MCF 10A (cell line): ENCODE measurements at regions not wholly inside any gene's neighbourhood (a gene's known extent, or its start where the extent isn't known, plus 50 kb on each side); places are given as distances from the start of the nearest gene placed in this dataset.

Experiments
- BruUV-seq: library from RNA; stranded (reverse); fragments of 400-500 nt; replicated peaks from 2 replicates; lab custom pipeline; 2021; lab: Mats Ljungman, UMichigan
- CTCF ChIA-PET: fragments of 300-600 bp; sonication (Branson Sonifier 250); formaldehyde crosslinking; extraction: SDS; loops from one replicate; lab custom pipeline; 2021; ENCODE audit warnings: antibody characterized with exemption, inconsistent platforms; lab: Yijun Ruan, JAX
- POLR2A ChIA-PET: fragments of 300-600, 350-650 bp; sonication (Branson Sonifier 250); formaldehyde crosslinking; extraction: SDS; loops from one replicate; lab custom pipeline; 2020; ENCODE audit warnings: antibody characterized with exemption, inconsistent platforms; lab: Yijun Ruan, JAX
- DNase-seq: peaks from one replicate; pipeline ENCODE4 v3.0.0-alpha.2; 2018; ENCODE audit not compliant: unreplicated experiment
- H3K27ac Mint-ChIP-seq: one replicate; pipeline ENCODE4 v1.8.0; 2022; ENCODE audit warnings: mild to moderate bottlenecking, low read depth, mixed read lengths; ENCODE audit not compliant: unreplicated experiment
- H3K27me3 Mint-ChIP-seq: one replicate; pipeline ENCODE4 v1.8.0; 2022; ENCODE audit warnings: mixed read lengths; ENCODE audit not compliant: insufficient read depth, unreplicated experiment
- H3K36me3 Mint-ChIP-seq: one replicate; pipeline ENCODE4 v1.8.0; 2022; ENCODE audit warnings: mild to moderate bottlenecking, moderate library complexity, mixed read lengths; ENCODE audit not compliant: insufficient read depth, unreplicated experiment
- H3K4me1 Mint-ChIP-seq: one replicate; pipeline ENCODE4 v1.8.0; 2022; ENCODE audit warnings: mixed read lengths; ENCODE audit not compliant: insufficient read depth, unreplicated experiment
- H3K4me3 Mint-ChIP-seq: one replicate; pipeline ENCODE4 v1.8.0; 2022; ENCODE audit warnings: mild to moderate bottlenecking, moderate library complexity, mixed read lengths; ENCODE audit not compliant: unreplicated experiment
- H3K9me3 Mint-ChIP-seq: one replicate; pipeline ENCODE4 v1.8.0; 2022; ENCODE audit warnings: mixed read lengths; ENCODE audit not compliant: unreplicated experiment
- CTCF ChIP-seq: fragments of 200-600 bp; IDR thresholded peaks from one replicate; pipeline ENCODE4 v1.8.0; 2022; ENCODE audit warnings: antibody characterized with exemption, mild to moderate bottlenecking; ENCODE audit not compliant: unreplicated experiment
- intact Hi-C: fragments of 100-400 bp; cut with micrococcal nuclease; formaldehyde crosslinking; loops from 2 replicates; pipeline ENCODE4 v1.14.1; 2022

DNA sequence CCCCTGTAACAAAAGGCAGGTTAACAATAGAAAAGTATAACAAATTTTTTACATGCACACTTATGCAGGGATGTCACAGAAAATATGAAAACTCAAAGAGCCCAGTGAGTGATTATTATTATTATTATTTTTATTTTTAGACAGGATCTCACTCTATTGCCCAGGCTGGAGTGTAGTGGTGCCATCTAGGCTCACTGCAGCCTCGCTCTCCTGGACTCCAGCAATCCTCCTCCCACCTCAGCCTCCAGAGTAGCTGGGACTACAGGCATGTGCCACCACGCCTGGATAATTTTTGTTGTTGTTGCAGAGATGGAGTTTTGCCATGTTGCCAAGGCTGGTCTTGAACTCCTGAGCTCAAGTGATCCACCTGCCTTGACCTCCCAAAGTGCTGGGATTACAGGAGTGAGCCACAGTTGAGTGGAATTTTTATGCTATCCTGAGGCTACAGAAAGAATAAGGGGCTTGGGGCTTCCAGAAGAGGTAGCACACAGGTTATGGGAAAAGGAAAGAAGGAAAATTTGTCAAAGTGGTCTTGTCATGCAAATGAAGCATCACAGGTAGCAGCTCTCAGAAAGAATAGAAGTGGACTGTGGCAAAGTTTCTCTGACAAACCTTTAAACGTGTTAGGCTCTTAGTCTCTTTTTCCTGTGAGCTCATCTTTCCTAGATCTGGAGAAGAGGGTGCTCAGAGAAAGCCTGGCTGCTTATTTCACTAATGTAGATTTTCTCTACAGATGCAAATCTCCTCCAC, 87.7 kb upstream of the LSM14A start:
- ChIA-PET POLR2A (no interaction called here), CTCF (interaction anchor here (0.6 to 7.5 kb wide), 4 partner anchors 12 to 652 kb away, joined by 3 to 61 read pairs (median 6); no protein-coding TSS in a partner anchor)
- intact Hi-C loops, result no loop called here
- TF ChIP-seq CTCF, result no peak
- no peaks in the 10 kb centered on the region for H3K36me3 Mint-ChIP-seq
- no peak for DNase-seq
- H3K27me3 Mint-ChIP-seq, result no peaks in the 10 kb centered on the region
- H3K9me3 Mint-ChIP-seq, result no peaks in the 10 kb centered on the region
- H3K4me1 Mint-ChIP-seq, result no peaks in the 10 kb centered on the region
- H3K27ac Mint-ChIP-seq, result no peak overlapping the region
- no TSS peak for BruUV-seq
- H3K4me3 Mint-ChIP-seq, result no peak overlapping the region

DNA sequence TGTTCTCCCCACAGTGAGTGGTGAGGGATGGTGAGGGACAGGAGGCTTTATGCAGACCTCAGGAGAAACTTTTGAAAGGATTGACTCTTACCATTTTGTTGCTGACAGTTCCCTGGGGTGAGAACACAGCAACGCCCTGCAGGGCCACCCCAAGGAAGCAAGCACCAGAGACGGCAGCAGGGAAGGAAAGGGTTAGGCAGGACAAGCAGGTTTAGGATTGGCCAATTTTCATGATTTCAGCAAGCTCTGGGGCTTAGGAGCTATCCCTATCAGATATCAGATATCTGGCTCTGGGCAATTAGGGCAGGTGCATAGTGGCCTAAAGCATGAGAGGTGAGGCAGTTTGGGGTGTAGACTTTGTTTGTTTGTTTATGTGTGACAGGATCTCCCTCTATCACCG, 87.0 kb upstream of the LSM14A start:
- H3K4me3 Mint-ChIP-seq, result no peak overlapping the region
- CTCF ChIA-PET, result interaction anchor here (1.8 to 7.5 kb wide), 2 partner anchors 11 to 307 kb away, joined by 8 to 61 read pairs; no protein-coding TSS in a partner anchor

GRCh38 chr19:34088292-34088691, 84.0 kb upstream of the LSM14A start:
- no peak overlapping the region for H3K4me3 Mint-ChIP-seq
- CTCF ChIA-PET, result interaction anchor here (3.5 to 7.5 kb wide), 2 partner anchors 8 to 310 kb away, joined by 23 to 61 read pairs; no protein-coding TSS in a partner anchor

More for the DNA sequence above, 87.0 kb upstream of the LSM14A start:
- POLR2A ChIA-PET, result no interaction called here
- H3K36me3 Mint-ChIP-seq, result no peaks in the 10 kb centered on the region
- intact Hi-C loops, result no loop called here
- BruUV-seq, result no TSS peak
- no peak overlapping the region for H3K27ac Mint-ChIP-seq
- H3K9me3 Mint-ChIP-seq, result no peaks in the 10 kb centered on the region
- no peaks in the 10 kb centered on the region for H3K27me3 Mint-ChIP-seq
- no peak for DNase-seq
- TF ChIP-seq CTCF, result no peak
- no peaks in the 10 kb centered on the region for H3K4me1 Mint-ChIP-seq

More at GRCh38 chr19:34088292-34088691, 84.0 kb upstream of the LSM14A start:
- POLR2A ChIA-PET, result interaction anchor here (0.6 kb wide), 1 partner anchor 50 kb away, joined by 3 read pairs; no protein-coding TSS in a partner anchor
- intact Hi-C loops, result no loop called here
- H3K27ac Mint-ChIP-seq, result no peak overlapping the region
- BruUV-seq, result no TSS peak
- no peaks in the 10 kb centered on the region for H3K4me1 Mint-ChIP-seq
- peaks cover 12% of the 10 kb centered on the region for H3K27me3 Mint-ChIP-seq
- H3K9me3 Mint-ChIP-seq, result no peaks in the 10 kb centered on the region
- H3K36me3 Mint-ChIP-seq, result no peaks in the 10 kb centered on the region
- TF ChIP-seq CTCF, result no peak
- DNase-seq, result no peak
